CD14-positive monocyte (primary cell): ENCODE measurements at regions not wholly inside any gene's neighbourhood (a gene's known extent, or its start where the extent isn't known, plus 50 kb on each side); places are given as distances from the start of the nearest gene placed in this dataset.

ENCODE experiments used
- DNase-seq, 3 donors: peaks; one replicate each; pipeline ENCODE4 v3.0.0-alpha.2; 2011 to 2022
- H2AFZ ChIP-seq: 2 replicates; pipeline ENCODE4 v1.6.0; 2012; ENCODE audit warnings: mild to moderate bottlenecking, low read depth, low read length, inconsistent platforms; ENCODE audit not compliant: insufficient read depth, poor library complexity, severe bottlenecking
- H3K27ac ChIP-seq, 2 donors: 1 replicate in 1 of 2; 2 replicates in 1 of 2; pipeline ENCODE4 v1.5.1; 2012 to 2013; ENCODE audit warnings: low read length in 2 of 2, control low read depth in 1 of 2, inconsistent platforms in 1 of 2, low read depth in 1 of 2, mild to moderate bottlenecking in 1 of 2
- H3K27me3 ChIP-seq, 2 donors: one replicate each; pipeline versions ENCODE4 v1.6.0 to v1.6.1; 2011 to 2013; ENCODE audit warnings: low read length in 2 of 2; ENCODE audit not compliant: control insufficient read depth in 2 of 2, insufficient read depth in 2 of 2
- H3K36me3 ChIP-seq, 2 donors: replicated peaks in 1 of 2; 1 replicate in 1 of 2; 2 replicates in 1 of 2; pipeline versions ENCODE4 v1.5.1 to v1.6.1; 2012 to 2013; ENCODE audit warnings: low read length in 2 of 2, control low read depth in 1 of 2, inconsistent platforms in 1 of 2, mild to moderate bottlenecking in 1 of 2; ENCODE audit not compliant: insufficient read depth in 2 of 2, control insufficient read depth in 1 of 2
- H3K4me1 ChIP-seq, 2 donors: 1 replicate in 1 of 2; 2 replicates in 1 of 2; pipeline versions ENCODE4 v1.5.1 to v1.6.1; 2012 to 2013; ENCODE audit warnings: low read length in 2 of 2, control low read depth in 1 of 2, inconsistent platforms in 1 of 2, mild to moderate bottlenecking in 1 of 2, moderate library complexity in 1 of 2; ENCODE audit not compliant: insufficient read depth in 2 of 2, control insufficient read depth in 1 of 2
- H3K4me2 ChIP-seq: replicated peaks from 2 replicates; pipeline ENCODE3; 2012; ENCODE audit warnings: low read length, moderate library complexity, mild to moderate bottlenecking; ENCODE audit not compliant: poor library complexity, severe bottlenecking; ENCODE audit errors: extremely low read depth
- H3K4me3 ChIP-seq, 3 experiments: fragments of 200-600 bp in 1 of 3; sonication (generic) in 1 of 3; replicated peaks in 1 of 3; 1 replicate in 2 of 3; 2 replicates in 1 of 3; pipeline ENCODE4 v1.5.1; 2011 to 2013; ENCODE audit warnings: low read length in 3 of 3, mild to moderate bottlenecking in 3 of 3, control low read depth in 2 of 3, low read depth in 2 of 3, inconsistent platforms in 1 of 3, moderate library complexity in 1 of 3
- H3K79me2 ChIP-seq: 2 replicates; pipeline ENCODE4 v1.6.0; 2012; ENCODE audit warnings: mild to moderate bottlenecking, control low read depth, inconsistent platforms, low read length, moderate library complexity; ENCODE audit not compliant: insufficient read depth
- H3K9ac ChIP-seq: 2 replicates; pipeline ENCODE4 v1.6.0; 2017; ENCODE audit warnings: low read length, mild to moderate bottlenecking; ENCODE audit not compliant: insufficient read depth, poor library complexity, severe bottlenecking
- H3K9me3 ChIP-seq, 2 donors: replicated peaks in 1 of 2; 1 replicate in 1 of 2; 2 replicates in 1 of 2; pipeline versions ENCODE4 v1.5.1 to v1.6.1; 2012 to 2013; ENCODE audit warnings: low read length in 2 of 2, control low read depth in 1 of 2; ENCODE audit not compliant: control insufficient read depth in 1 of 2, insufficient read depth in 1 of 2
- H4K20me1 ChIP-seq: 2 replicates; pipeline ENCODE4 v1.6.0; 2012; ENCODE audit warnings: mild to moderate bottlenecking, low read length, control low read depth, moderate library complexity; ENCODE audit not compliant: insufficient read depth
- H3K27ac Mint-ChIP-seq, 7 donors: one replicate each; pipeline ENCODE4 v1.8.0; 2020; ENCODE audit warnings: mild to moderate bottlenecking in 7 of 7, mixed read lengths in 7 of 7, moderate library complexity in 6 of 7, inconsistent platforms in 2 of 7
- H3K27me3 Mint-ChIP-seq, 3 donors: one replicate each; pipeline ENCODE4 v1.8.0; 2021 to 2022; ENCODE audit warnings: low read depth in 3 of 3, mild to moderate bottlenecking in 3 of 3, mixed read lengths in 3 of 3, moderate library complexity in 3 of 3, inconsistent platforms in 1 of 3
- H3K36me3 Mint-ChIP-seq, 2 donors: one replicate each; pipeline ENCODE4 v1.8.0; 2020; ENCODE audit warnings: mixed read lengths in 2 of 2, inconsistent platforms in 1 of 2, mild to moderate bottlenecking in 1 of 2
- H3K4me1 Mint-ChIP-seq: one replicate; pipeline ENCODE4 v1.8.0; 2020; ENCODE audit warnings: mild to moderate bottlenecking, mixed read lengths
- H3K4me3 Mint-ChIP-seq, 2 donors: one replicate each; pipeline ENCODE4 v1.8.0; 2020; ENCODE audit warnings: mild to moderate bottlenecking in 2 of 2, mixed read lengths in 2 of 2, moderate library complexity in 1 of 2
- H3K9me3 Mint-ChIP-seq, 7 donors: one replicate each; pipeline ENCODE4 v1.8.0; 2020 to 2022; ENCODE audit warnings: mixed read lengths in 7 of 7, mild to moderate bottlenecking in 6 of 7, moderate library complexity in 6 of 7, inconsistent platforms in 2 of 7
- CTCF ChIP-seq: fragments of 200-600 bp; IDR thresholded peaks from one replicate; pipeline ENCODE4 v1.8.0; 2022; ENCODE audit warnings: antibody characterized with exemption, mild to moderate bottlenecking
- WGBS: methylation state at CpG from one replicate; pipeline ENCODE4 v1.1.5; 2013; ENCODE audit warnings: missing lambda C conversion rate; ENCODE audit not compliant: insufficient coverage; 5-methylcytosine and 5-hydroxymethylcytosine counted together
- intact Hi-C, 2 donors: fragments of 100-400 bp; cut with micrococcal nuclease; formaldehyde crosslinking; loops; one replicate each; pipeline versions ENCODE4 v1.15.0 to v1.15.1; 2023

DNA sequence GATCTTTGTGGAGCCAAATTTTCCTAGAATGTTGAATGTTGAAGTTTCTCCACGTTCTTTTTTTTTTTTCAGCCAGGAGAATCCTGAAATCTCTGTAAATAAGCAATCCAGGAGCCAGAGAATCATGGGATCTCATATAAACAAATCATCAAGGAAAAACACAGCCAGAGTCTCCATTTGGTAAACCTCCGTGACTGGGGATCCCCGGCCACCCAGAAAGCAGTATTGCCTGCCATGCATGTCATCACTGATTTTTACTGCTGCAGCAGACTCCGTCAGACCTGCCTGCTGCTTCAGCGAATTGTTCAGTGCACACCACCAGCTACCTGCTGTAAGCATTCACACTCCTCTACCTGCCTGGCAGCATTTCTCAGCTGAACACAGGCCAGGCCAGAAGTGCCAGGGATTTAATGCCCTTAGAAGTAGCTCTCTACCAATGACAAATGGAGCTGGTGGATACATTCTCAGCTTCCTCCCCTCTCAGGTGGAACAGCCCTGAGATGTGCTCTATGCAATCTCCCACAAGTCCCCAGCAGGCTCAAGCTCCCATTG is 158.6 kb downstream of the CYLD start:
- Mint-ChIP-seq H3K9me3 (peaks cover 0 to 8% (median 5%) of the 10 kb centered on the region in 7 donors), H3K27ac (peak overlapping the region in 1 of 7 donors; percentile 12)
- TF ChIP-seq CTCF, result no peak

GRCh38 chr16:50899951-50900350 is 158.1 kb downstream of the CYLD start:
- Histone ChIP-seq H3K79me2 (no peaks in the 10 kb centered on the region), H3K4me1 (peaks cover 0 to 8% of the 10 kb centered on the region in 2 donors), H3K36me3 (no peaks in the 10 kb centered on the region), H4K20me1 (no peaks in the 10 kb centered on the region), H3K27me3 (no peaks in the 10 kb centered on the region), H3K4me3 (no peak overlapping the region), H3K9ac (no peak overlapping the region), H3K27ac (no peak overlapping the region), H3K4me2 (no peak overlapping the region), H3K9me3 (no peaks in the 10 kb centered on the region), H2AFZ (no peak overlapping the region)
- no peaks in the 10 kb centered on the region for H3K36me3 Mint-ChIP-seq
- WGBS, result 90% methylated on average over 2 of the region's 2 CpGs
- intact Hi-C loops, result no loop called here
- H3K4me3 Mint-ChIP-seq, result no peak overlapping the region
- H3K27ac Mint-ChIP-seq, result no peak overlapping the region
- DNase-seq, result no peak
- H3K4me1 Mint-ChIP-seq, result peaks cover 6% of the 10 kb centered on the region
- H3K27me3 Mint-ChIP-seq, result peaks cover 3 to 19% (median 15%) of the 10 kb centered on the region in 3 donors
- H3K9me3 Mint-ChIP-seq, result peaks cover 0 to 8% (median 5%) of the 10 kb centered on the region in 7 donors
- no peak for TF ChIP-seq CTCF

More for the DNA sequence above, 158.6 kb downstream of the CYLD start:
- DNase-seq, result no peak
- Mint-ChIP-seq H3K36me3 (no peaks in the 10 kb centered on the region), H3K27me3 (peaks cover 6 to 19% (median 15%) of the 10 kb centered on the region in 3 donors), H3K4me3 (no peak overlapping the region), H3K4me1 (peaks cover 6% of the 10 kb centered on the region)
- no peak overlapping the region for H3K9ac ChIP-seq
- peaks cover 0 to 8% of the 10 kb centered on the region in 2 donors for H3K4me1 ChIP-seq
- no peaks in the 10 kb centered on the region for H3K27me3 ChIP-seq
- H3K36me3 ChIP-seq, result no peaks in the 10 kb centered on the region
- WGBS, result 84% methylated on average over 3 of the region's 5 CpGs
- no peak overlapping the region for H3K27ac ChIP-seq
- H3K79me2 ChIP-seq, result no peaks in the 10 kb centered on the region
- no peak overlapping the region for H2AFZ ChIP-seq
- no peaks in the 10 kb centered on the region for H3K9me3 ChIP-seq
- no peak overlapping the region for H3K4me2 ChIP-seq
- intact Hi-C loops, result no loop called here
- no peaks in the 10 kb centered on the region for H4K20me1 ChIP-seq
- H3K4me3 ChIP-seq, result no peak overlapping the region
